Effector CD4-positive, alpha-beta T cell (primary cell): ENCODE measurements at regions not wholly inside any gene's neighbourhood (a gene's known extent, or its start where the extent isn't known, plus 50 kb on each side); places are given as distances from the start of the nearest gene placed in this dataset.

Experiments used
- DNase-seq: peaks from one replicate; pipeline ENCODE4 v3.0.0-alpha.2; 2020

GRCh38 chr11:116130122-116130521, 625.9 kb upstream of the CADM1 start:
- no peak for DNase-seq

- DNase-seq, result no peak
Measured at GRCh38 chr11:116129456-116129855, 625.2 kb upstream of the CADM1 start.

GRCh38 chr11:116126562-116126961, 622.3 kb upstream of the CADM1 start:
- DNase-seq, result no peak

GRCh38 chr11:116124922-116125714, 620.9 kb upstream of the CADM1 start:
- DNase-seq, result no peak

- DNase-seq, result no peak
Measured at GRCh38 chr11:116123739-116124138, 619.5 kb upstream of the CADM1 start.

- no peak for DNase-seq
Measured at GRCh38 chr11:116122697-116123472, 618.7 kb upstream of the CADM1 start.

- no peak for DNase-seq
Measured at GRCh38 chr11:116119158-116119557, 614.9 kb upstream of the CADM1 start.

- DNase-seq, result no peak
Measured at GRCh38 chr11:116118138-116118470, 613.9 kb upstream of the CADM1 start.

GRCh38 chr11:116117331-116118137, 613.3 kb upstream of the CADM1 start:
- no peak for DNase-seq

- DNase-seq, result no peak
Measured at GRCh38 chr11:116115801-116116200, 611.6 kb upstream of the CADM1 start.

GRCh38 chr11:116114198-116114651, 610.0 kb upstream of the CADM1 start:
- DNase-seq, result no peak

GRCh38 chr11:116112087-116112935, 608.1 kb upstream of the CADM1 start:
- DNase-seq, result no peak

GRCh38 chr11:116111546-116111945, 607.3 kb upstream of the CADM1 start:
- no peak for DNase-seq

- DNase-seq, result no peak
Measured at GRCh38 chr11:116110802-116111201, 606.6 kb upstream of the CADM1 start.

- DNase-seq, result no peak
Measured at GRCh38 chr11:116110356-116110755, 606.1 kb upstream of the CADM1 start.

- no peak for DNase-seq
Measured at GRCh38 chr11:116109228-116109627, 605.0 kb upstream of the CADM1 start.

- no peak for DNase-seq
Measured at GRCh38 chr11:116108161-116108560, 603.9 kb upstream of the CADM1 start.

- no peak for DNase-seq
Measured at GRCh38 chr11:116107229-116107628, 603.0 kb upstream of the CADM1 start.

GRCh38 chr11:116104498-116105174, 600.4 kb upstream of the CADM1 start:
- DNase-seq, result no peak

- DNase-seq, result no peak
Measured at GRCh38 chr11:116101902-116102301, 597.7 kb upstream of the CADM1 start.

- DNase-seq, result no peak
Measured at GRCh38 chr11:116100016-116100415, 595.8 kb upstream of the CADM1 start.

GRCh38 chr11:116099541-116099940, 595.3 kb upstream of the CADM1 start:
- DNase-seq, result no peak
